HT-29 (cell line): ENCODE measurements at regions not wholly inside any gene's neighbourhood (a gene's known extent, or its start where the extent isn't known, plus 50 kb on each side); places are given as distances from the start of the nearest gene placed in this dataset.
"Not testable (repeated sequence)": the region's sequence is repeated elsewhere in the genome, so short reads cannot be mapped to it uniquely, and the experiment has no call there.

Experiments used
- DNase-seq: peaks from one replicate; pipeline ENCODE4 v3.0.0-alpha.2; 2015; ENCODE audit warnings: low spot score

DNA sequence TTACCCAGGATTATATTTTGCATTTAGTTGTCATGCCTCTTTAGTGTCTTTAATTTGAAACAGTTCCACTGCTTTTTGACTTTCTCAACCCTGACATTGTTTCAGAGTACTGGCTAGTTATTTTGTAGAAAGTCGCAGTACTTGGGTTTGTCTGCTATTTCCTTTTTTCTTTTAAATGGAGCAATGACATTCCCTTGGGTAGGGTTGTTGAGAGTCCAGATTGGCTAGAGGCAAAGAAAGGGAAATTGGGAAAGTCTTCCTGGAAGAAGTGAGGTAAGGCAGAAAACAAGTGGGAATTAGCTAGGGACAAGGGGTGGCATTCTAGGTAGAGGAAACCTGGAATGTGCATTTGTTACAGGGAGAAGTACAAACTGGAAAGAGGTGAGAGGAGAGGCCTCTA, 245.9 kb downstream of the EMP1 start:
- no peak for DNase-seq

DNA sequence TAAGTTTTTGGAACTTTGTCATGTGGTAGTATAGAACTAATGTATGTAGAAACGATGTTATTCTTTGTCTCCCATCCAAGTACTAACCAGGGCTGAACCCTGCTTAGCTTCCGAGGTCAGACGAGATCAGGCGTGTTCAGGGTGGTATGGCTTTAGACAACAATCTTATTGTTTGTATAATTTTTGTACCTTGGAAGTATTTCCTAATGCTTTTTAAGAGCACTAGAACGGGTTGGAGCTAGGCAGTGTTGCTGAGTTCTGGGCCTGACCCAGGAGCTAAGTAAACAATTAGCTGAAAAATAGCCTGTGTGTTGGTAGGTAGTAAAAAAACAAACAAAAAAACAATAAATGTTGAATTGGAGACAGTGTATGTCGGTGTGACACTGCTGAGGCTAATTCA, 244.3 kb downstream of the EMP1 start:
- no peak for DNase-seq

DNA sequence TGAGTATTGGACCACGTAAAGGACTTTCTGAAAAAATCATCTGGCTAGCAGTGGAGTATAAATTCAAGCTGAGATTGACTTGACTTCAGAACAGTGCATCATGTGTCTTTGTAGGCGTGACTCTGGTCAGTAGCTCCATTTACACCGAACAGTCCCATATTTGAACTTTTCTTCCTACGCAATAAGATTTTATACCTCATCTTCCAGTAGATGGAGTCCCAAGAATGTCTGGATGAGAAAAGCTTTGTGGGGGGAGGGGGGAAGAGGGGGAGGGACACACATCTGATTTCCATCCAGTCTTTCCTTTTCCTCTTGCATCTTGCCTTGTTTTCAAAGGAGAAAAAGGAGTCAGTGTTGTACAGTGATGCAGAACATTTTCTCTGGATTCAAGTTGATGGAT, 241.0 kb downstream of the EMP1 start:
- no peak for DNase-seq

DNA sequence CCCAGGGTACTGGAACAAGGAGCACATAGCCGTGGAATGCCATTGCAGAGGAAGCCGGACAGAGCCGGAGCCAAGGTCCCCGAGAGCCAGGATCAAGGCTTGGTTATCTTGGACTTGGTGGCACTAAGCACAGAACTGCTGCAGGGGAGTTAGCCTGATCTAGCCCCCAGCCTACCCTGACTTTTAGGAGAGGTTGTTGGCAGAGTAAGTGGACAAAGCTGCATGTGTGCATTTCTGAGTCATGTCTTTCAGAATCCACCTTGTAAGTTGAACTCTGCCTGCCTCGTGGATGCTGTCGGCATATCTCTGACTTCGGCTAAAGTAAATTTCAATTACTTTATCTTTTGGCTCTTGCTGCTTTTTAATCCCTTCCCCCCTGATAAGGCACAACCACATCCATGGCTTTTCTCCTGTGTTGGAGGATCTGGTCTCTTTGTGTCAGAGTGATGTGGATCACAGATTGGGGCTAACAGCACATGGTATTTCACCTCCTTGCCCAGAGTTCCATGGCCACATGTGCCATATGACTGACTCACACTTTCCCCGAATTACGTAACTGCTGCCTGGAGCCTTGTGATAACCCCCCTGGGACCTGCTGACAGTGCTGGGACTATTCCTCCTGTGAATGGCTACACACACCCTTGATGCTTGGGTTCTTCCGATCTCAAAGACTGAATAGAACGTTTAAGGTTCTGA, 240.3 kb downstream of the EMP1 start:
- no peak for DNase-seq

DNA sequence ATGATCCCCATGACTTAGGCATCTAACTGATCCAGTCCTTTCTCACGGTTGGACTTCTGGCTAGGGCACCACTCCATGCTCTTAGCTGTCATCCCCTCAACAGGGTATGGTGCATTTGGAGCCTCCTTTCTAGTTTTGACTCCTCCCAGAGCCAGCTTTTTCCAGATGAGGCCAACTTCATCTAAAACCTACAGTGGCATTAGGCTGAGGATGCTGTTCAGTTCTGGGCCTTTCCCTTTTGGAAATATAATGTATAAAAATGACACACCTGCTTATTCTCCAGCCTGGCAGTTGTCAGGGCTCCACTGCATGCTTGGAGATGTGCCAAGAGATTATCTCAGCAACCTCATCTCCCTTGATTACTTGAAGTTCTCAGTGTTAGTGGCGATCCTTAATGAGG, 239.7 kb downstream of the EMP1 start:
- DNase-seq: no peak

DNA sequence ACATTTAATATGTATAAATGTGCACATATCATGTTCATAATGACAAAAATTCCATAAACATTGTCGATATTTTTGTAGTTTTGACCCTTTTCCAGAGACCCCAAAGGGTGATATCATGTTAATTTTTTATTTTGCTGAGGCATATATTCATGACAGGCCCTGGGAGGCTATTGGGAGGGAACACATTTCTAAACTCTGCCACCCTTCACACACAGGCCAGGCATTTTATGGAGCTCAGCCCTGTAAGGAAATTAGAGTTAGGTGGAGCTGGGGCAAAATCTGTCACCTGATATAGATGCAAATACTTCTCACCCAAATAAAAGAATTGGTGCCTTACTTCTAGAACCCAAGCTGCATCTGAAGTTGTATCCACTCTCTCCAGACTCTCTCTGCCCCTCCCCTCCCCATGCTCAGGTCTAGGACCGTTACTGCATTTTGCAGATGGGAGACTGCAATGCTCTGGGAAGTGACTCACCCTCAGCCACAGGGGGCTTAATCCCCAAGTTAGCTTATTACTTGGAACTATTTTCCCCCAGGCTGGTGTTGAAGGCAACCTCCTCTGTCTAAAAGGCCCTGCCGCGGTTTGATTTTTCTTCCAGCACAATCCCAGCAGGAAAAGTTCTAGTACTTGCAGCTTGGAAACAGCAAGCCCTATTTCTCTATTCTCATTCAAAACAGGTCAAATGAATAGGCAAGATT, 238.9 kb downstream of the EMP1 start:
- no peak for DNase-seq

DNA sequence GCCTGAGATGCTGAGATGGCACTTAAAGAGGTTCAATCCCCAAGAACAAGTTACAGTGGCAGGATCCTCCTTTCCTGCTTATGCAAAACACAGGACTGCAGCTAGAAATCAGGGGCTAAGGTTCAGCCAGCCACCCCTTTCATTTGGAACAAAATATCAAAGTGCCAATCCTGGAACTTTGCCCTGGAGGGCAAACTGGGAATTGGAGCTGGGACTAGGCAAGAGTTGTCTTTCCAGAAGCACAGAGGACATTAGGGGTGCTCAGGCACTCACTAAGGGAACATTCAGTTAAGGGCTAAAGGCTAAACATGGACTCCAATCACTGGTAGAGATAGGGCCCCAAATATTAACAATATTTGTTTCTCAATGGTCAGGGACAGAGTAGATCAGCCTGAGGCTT, 237.2 kb downstream of the EMP1 start:
- no peak for DNase-seq

DNA sequence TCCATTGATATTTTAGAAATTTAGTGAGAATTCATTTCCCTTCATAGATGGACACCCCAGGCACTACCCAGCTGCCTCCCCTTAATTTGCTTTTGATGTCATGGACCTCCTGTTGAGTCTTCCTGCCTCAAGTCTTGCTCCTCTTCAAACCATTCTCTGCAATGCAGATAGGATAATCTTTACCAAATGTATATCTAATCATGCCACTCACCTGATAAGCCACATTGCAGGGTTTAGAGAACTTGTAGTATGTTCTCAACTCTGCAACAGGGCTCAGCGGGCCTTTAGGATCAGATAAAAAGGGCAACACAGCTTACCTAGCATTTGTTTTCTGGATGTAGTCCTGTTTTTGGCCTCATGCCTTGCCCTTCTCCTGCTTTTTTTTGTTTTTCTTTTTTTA, 234.5 kb downstream of the EMP1 start:
- no peak for DNase-seq

DNA sequence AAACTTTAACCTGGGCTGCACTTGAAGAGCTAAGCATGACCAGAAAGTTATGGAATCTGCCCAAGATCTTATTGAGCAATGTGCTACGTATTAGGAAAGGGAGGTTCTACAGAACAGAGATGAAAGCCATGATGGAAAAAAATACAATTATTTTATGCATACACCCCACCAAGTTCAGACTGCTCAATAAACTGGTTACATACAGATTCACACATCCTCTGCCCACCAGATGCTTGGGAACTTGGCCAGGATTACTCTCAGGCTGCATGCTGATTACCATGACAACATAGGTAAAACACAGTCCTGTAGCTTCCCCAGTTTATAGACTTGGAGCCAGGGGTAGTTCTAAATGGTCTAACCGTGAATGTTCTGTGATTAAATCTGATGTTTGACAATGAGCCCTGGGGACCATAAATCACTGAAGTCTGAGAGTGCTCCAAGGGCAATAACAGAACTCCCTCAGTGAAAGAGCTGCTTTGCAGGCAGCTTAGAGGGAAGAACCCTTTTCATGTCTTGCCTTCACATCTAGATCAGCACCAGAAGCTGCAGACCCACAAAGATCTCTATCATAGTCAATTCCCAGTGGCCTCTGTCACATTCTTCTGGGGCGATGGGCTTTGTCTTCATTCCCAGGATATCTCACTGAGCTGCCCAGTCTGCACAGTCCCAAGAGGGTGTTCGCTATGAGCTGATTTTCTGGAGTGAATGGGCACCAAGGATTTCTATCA, 232.2 kb downstream of the EMP1 start:
- no peak for DNase-seq

DNA sequence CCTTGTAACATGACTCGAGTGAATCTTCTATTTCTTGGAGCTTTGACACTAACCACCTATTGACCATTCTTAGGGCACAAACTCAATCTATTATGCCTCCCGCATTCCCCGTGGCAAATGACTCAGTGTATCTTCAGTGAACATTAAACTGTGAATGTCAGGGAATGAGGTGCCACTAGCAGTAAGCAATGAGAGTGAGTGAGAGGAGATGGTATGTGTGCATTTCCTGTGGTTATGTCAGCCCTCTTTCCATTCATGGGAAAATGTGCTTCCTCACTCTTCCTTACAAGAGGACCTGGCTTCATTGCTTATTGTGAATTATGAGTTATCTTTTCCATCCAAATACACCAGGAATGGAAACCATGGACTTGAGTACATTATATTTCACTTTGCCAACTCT, 229.2 kb downstream of the EMP1 start:
- no peak for DNase-seq

DNA sequence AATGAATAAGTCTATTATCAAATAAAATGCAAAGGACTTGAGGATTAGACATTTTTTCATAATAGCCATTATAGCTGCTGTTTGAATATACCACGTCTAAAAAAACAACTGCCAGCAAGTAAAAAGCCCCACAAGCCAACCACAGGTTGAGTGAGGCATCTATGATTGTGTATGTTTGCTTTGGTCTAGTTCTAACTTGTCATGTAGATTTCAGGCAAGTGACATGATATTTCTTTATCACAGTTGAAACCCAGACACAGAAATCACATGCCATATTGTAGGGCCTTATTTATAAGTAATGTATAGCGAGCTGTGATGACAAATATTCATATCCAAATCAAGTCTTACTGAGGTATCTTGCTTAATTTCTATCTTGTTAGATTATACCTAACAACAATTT, 225.8 kb downstream of the EMP1 start:
- no peak for DNase-seq

DNA sequence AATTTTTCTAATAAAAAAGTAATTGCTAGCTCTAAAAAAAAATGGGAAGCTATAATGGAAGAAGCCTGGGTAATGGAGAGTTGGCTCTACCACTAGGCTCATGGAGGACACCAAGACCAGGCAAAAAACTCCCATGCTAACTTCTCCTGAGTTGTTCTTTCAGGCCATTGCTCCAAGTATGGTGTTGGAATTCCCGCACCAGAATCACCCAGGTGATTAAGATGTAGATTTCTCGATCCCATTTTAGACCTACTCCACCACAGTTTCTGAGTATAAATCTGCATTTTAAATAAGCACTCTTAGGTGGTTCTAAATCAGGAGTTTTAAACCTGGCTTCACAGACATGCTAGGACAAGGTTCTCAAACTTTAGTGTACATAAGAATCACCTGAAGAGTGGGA, 221.0 kb downstream of the EMP1 start:
- no peak for DNase-seq

DNA sequence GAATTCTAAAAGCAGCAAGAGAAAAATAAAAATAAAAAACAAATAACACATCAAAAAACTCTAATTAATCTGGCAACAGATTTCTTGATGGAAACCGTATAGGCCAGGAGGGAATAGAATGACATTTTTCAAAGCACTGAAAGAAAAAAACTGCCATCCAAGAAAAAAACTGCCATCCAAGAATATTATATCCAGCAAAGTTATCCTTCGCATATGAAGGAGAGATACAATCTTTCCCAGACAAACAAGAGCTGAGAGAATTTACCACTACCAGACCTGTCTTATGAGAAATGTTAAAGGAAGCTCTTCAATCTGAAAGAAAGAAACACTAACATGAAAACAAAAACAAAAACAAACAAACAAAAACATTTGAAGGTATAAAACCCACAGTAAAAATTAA, 214.8 kb downstream of the EMP1 start:
- DNase-seq: no peak

DNA sequence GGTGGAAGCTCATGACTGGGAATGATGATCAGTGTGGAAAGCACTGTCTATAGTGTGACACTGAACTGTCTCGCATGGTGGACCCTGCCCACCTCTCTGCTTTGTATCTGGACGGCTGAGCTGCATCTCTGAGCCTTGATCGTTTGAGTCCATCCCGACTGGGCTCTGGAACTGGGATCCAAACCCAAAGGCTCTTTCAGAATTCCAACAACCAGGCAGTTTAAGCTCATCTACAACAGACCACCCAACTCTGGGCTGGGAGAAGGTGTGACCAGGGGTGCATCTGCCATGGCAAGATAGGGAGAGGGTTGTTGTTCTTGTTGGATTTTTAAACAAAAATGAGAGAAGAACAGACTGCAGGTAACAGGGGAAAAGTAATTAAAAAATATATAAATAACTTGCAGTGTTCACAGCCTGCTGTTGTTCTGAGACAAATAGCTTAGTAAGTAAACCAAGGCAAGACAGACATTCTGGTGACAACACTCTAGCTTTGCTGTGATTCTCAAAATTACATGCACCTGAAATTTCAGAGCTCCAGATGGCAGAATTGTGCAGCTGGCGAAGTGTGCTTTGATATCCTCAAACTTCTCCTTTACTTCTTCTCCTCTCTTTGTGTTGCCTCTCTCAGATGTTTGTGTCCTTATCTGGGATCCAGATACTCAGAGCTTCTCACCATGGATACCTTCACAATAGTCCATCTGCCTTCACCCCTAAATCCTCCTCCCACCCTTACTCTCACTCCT, 209.6 kb downstream of the EMP1 start:
- DNase-seq: no peak

DNA sequence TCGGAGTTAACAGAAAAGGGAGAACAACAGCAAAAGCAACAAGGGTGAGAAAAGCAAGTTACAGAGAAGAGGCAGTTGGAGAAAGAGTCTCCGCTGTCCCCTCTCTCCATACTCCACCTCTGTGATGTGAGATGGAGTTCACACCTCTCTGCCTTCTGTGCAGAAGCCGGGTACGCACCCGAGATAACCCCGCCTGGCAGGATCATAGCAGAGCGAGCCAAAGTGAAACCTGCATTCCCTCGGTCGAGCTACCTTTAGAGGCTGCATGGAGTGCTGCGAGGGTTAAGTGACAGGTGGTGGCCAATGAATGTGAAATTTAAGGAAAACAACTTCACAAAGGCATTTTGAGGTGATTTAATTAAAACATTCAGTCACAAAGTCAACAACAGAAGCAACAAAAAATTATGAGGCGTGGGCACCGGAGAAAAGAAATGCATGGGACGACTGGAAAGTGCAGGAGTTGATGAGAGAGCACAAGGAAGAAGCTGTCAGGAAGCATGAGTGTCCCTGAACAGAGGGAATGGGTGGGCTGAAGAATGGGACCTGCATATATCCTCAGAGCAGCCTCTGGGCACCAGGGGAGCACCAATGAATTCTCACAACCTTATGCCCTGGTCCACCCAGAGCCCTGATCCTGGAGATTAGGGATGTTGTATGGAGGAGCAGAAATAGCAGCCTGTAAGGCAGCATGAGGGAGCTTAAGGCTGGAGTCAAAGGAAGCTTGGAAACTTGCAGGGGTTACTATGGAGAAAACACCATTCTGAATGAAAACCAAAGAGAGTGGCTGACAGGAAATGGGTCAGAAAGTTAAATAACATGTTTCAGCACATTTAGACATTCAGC, 208.3 kb downstream of the EMP1 start:
- DNase-seq: peak; percentile 9

DNA sequence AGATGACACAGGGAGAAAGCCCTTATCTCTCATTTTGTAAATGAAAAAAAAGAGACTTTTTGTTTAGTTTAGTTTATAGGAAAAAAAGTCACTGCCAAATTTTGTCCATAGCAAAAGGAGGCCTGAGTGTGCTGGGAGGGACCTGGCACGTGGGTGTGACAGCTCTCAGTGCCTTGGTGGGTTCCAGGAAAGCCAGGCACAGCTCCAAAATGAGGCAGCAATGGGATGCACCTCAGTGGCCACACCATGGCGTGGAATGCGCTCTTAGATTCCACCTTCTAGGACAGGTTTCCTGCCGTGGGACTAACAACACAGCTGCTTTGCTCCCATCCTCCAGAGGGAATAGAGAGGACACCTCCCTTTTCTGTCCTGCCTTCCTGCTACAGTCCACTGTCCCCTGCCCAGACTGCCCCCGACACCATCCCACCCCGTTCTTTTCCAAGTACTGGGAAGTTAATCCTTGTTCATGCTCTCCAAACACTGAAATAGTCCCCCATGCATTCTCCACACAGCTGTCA, 207.6 kb downstream of the EMP1 start:
- no peak for DNase-seq

DNA sequence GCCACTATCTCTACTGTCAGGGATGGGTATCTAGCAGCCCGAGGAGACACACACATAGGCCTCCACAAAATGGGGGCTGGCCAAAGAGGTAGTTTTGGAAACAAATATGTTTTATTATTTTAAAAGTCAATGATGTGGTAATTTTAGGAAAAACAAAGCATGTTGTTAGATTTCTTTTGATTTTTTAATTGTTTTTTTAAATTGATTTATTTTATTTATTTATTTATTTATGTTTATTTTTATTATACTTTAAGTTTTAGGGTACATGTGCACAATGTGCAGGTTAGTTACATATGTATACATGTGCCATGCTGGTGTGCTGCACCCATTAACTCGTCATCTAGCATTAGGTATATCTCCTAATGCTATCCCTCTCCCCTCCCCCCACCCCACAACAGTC, 194.8 kb downstream of the EMP1 start:
- not testable (repeated sequence) for DNase-seq

DNA sequence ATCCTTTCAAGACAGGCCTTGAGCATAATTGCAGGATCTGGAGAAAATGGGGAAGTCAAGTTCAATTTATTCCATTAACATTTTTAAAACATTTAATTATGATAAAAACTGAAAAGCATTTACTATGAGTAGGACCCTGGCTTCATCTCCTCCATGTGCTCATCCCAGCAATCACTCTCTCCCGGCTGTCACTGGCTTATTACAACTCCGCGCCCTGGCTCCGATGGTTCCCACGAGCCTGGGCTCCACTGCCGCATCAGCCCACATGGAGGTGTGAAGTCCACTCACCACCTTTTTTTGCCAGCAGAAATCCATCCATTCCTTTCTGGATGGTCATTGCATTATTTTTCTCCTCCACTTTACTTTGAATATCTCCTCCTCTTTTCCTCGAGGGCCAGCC, 194.4 kb downstream of the EMP1 start:
- DNase-seq: no peak

DNA sequence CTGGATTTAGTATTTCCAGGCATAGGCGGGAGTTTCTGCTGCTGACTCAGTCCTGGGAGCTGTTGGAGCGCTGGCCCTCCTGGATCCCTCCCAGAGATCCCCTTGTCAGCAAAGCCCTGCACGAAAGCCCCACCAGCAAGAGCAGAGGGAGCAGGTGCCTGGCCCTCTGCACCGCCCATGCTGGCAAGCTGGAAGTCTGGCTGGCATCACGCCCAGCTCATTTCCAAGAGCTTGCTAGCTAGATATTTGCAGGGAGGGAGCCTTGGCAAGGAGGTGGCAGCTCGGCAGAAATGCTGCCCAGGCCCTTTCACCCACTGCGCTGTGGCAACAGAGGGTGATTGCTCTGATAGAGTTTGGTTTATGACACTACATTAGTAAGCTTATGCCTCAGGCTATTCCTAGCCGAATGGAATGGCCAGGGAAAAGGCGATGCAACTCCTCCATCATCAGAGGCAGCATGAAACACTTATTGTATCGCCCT, 193.9 kb downstream of the EMP1 start:
- DNase-seq: peak; percentile 98

DNA sequence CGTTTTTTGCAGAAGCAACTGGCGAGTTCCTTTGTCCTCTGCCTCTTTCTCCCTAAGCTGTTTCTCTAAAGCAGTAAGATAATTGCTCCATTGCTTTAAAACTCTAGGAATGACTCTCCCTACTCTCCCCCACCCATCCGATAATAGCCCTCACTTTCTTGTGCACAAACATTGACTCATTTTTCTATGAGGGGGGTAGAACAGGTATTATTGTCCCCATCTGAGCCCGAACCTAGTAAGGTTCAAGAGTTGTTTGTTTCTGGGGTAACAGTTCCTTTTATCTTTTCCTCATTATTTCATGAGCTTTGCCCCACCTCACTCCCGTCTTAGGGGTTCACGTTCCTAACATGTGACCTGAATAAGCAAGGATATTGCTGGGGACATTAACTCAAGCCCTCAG, 190.6 kb downstream of the EMP1 start:
- peak; percentile 38 for DNase-seq
